IMR-90 (cell line): ENCODE measurements at regions not wholly inside any gene's neighbourhood (a gene's known extent, or its start where the extent isn't known, plus 50 kb on each side); places are given as distances from the start of the nearest gene placed in this dataset.

ENCODE experiments used
- ATAC-seq: fragments of 200-7000 bp; cut with Tn5 transposase; 2 replicates; pipeline ENCODE4 v1.9.1; 2020; ENCODE audit warnings: low read depth, mild to moderate bottlenecking, moderate library complexity
- BruUV-seq: library from RNA; stranded (reverse); fragments of 400-500 nt; replicated peaks from 2 replicates; lab custom pipeline; 2021; lab: Mats Ljungman, UMichigan
- CTCF ChIA-PET: fragments of 300-600 bp; formaldehyde crosslinking; extraction: SDS; loops from one replicate; lab custom pipeline; 2021; ENCODE audit warnings: antibody characterized with exemption; lab: Yijun Ruan, JAX
- POLR2A ChIA-PET: fragments of 300-600 bp; sonication (Branson Sonifier 250); formaldehyde crosslinking; loops from one replicate; lab custom pipeline; 2022; ENCODE audit warnings: antibody characterized with exemption; ENCODE audit not compliant: unreplicated experiment; lab: Charles Lee
- DNase-seq: peaks from one replicate; pipeline ENCODE4 v3.0.0; 2013
- H2AFZ ChIP-seq: replicated peaks from 2 replicates; pipeline ENCODE3; 2013; ENCODE audit warnings: low read length, mild to moderate bottlenecking; ENCODE audit not compliant: poor library complexity
- H2AK5ac ChIP-seq: 2 replicates; pipeline ENCODE4 v1.6.1; 2013; ENCODE audit warnings: low read depth, low read length, inconsistent platforms
- H2AK9ac ChIP-seq: replicated peaks from 2 replicates; pipeline ENCODE3; 2013; ENCODE audit warnings: mild to moderate bottlenecking, low read depth, low read length, moderate library complexity; ENCODE audit not compliant: poor library complexity
- H2BK120ac ChIP-seq: 2 replicates; pipeline ENCODE4 v1.6.1; 2013; ENCODE audit warnings: low read depth, low read length, inconsistent platforms
- H2BK15ac ChIP-seq: 3 replicates; pipeline ENCODE4 v1.6.1; 2013; ENCODE audit warnings: low read depth, low read length, inconsistent platforms
- H2BK20ac ChIP-seq: 2 replicates; pipeline ENCODE4 v1.6.1; 2013; ENCODE audit warnings: low read depth, mild to moderate bottlenecking, inconsistent platforms, low read length, moderate library complexity
- H2BK5ac ChIP-seq: 2 replicates; pipeline ENCODE4 v1.6.1; 2013; ENCODE audit warnings: mild to moderate bottlenecking, low read depth, low read length, inconsistent platforms; ENCODE audit not compliant: poor library complexity, severe bottlenecking
- H3K14ac ChIP-seq: replicated peaks from 2 replicates; pipeline ENCODE4 v1.6.1; 2013; ENCODE audit warnings: low read depth, low read length, inconsistent platforms
- H3K18ac ChIP-seq: 2 replicates; pipeline ENCODE4 v1.6.1; 2013; ENCODE audit warnings: low read depth, low read length, control low read depth
- H3K23ac ChIP-seq: 2 replicates; pipeline ENCODE4 v1.6.1; 2013; ENCODE audit warnings: low read depth, low read length, inconsistent platforms
- H3K27ac ChIP-seq: 2 replicates; pipeline ENCODE4 v1.5.1; 2013; ENCODE audit warnings: mild to moderate bottlenecking, control low read depth, low read length; ENCODE audit not compliant: insufficient read depth
- H3K27me3 ChIP-seq: 2 replicates; pipeline ENCODE4 v1.6.1; 2013; ENCODE audit warnings: low read length; ENCODE audit not compliant: control insufficient read depth, insufficient read depth
- H3K36me3 ChIP-seq: 2 replicates; pipeline ENCODE4 v1.6.1; 2013; ENCODE audit warnings: low read length, mixed read lengths; ENCODE audit not compliant: control insufficient read depth, insufficient read depth
- H3K4ac ChIP-seq: 2 replicates; pipeline ENCODE4 v1.6.1; 2013; ENCODE audit warnings: low read depth, low read length, inconsistent platforms
- H3K4me1 ChIP-seq: 2 replicates; pipeline ENCODE4 v1.6.1; 2013; ENCODE audit warnings: low read length, mixed read lengths; ENCODE audit not compliant: control insufficient read depth, insufficient read depth
- H3K4me2 ChIP-seq: 2 replicates; pipeline ENCODE4 v1.6.1; 2013; ENCODE audit warnings: low read depth, mild to moderate bottlenecking, control low read depth, low read length, moderate library complexity
- H3K4me3 ChIP-seq: 2 replicates; pipeline ENCODE4 v1.5.1; 2013; ENCODE audit warnings: low read depth, mild to moderate bottlenecking, control low read depth, low read length, moderate library complexity; ENCODE audit not compliant: insufficient read depth
- H3K56ac ChIP-seq: 2 replicates; pipeline ENCODE4 v1.6.1; 2013; ENCODE audit warnings: low read length, inconsistent platforms; ENCODE audit not compliant: insufficient read depth; ENCODE audit errors: extremely low read depth
- H3K79me1 ChIP-seq, 2 experiments: 2 replicates each; pipeline ENCODE4 v1.6.1; 2013; ENCODE audit warnings: low read length in 2 of 2, inconsistent platforms in 1 of 2, low read depth in 1 of 2
- H3K9ac ChIP-seq: 2 replicates; pipeline ENCODE4 v1.6.1; 2013; ENCODE audit warnings: low read depth, low read length, control low read depth
- H3K9me1 ChIP-seq: 2 replicates; pipeline ENCODE4 v1.6.1; 2013; ENCODE audit warnings: low read length, inconsistent platforms; ENCODE audit not compliant: insufficient read depth
- H3K9me3 ChIP-seq: 2 replicates; pipeline ENCODE4 v1.6.1; 2013; ENCODE audit warnings: low read length; ENCODE audit not compliant: control insufficient read depth, insufficient read depth
- H4K20me1 ChIP-seq: 2 replicates; pipeline ENCODE4 v1.6.1; 2013; ENCODE audit warnings: low read length, inconsistent platforms; ENCODE audit not compliant: insufficient read depth
- H4K5ac ChIP-seq: 2 replicates; pipeline ENCODE4 v1.6.1; 2013; ENCODE audit warnings: mild to moderate bottlenecking, low read depth, low read length, control low read depth
- H4K8ac ChIP-seq, 2 experiments: 2 replicates each; pipeline ENCODE4 v1.6.1; 2013; ENCODE audit warnings: low read depth in 2 of 2, low read length in 2 of 2, control low read depth in 1 of 2, inconsistent platforms in 1 of 2
- H4K91ac ChIP-seq: 2 replicates; pipeline ENCODE4 v1.6.1; 2013; ENCODE audit warnings: low read depth, low read length, inconsistent platforms; ENCODE audit not compliant: insufficient read depth
- BHLHE40 ChIP-seq: fragments of 150-350 bp; IDR thresholded peaks from 2 replicates; pipeline ENCODE4 v1.6.1; 2016; ENCODE audit warnings: mild to moderate bottlenecking, low read depth, low read length
- CEBPB ChIP-seq: IDR thresholded peaks from 2 replicates; pipeline ENCODE4 v1.6.1; 2012; ENCODE audit warnings: low read depth, low read length, improper control_type of control experiment
- CHD1 ChIP-seq: IDR thresholded peaks from 2 replicates; pipeline ENCODE4 v1.6.1; 2012; ENCODE audit warnings: low read depth, low read length, improper control_type of control experiment
- ELK1 ChIP-seq: fragments of 150-350 bp; IDR thresholded peaks from 2 replicates; pipeline ENCODE4 v1.6.1; 2016; ENCODE audit warnings: low read depth, mild to moderate bottlenecking, low read length, moderate library complexity, borderline replicate concordance
- FOS ChIP-seq: fragments of 150-350 bp; IDR thresholded peaks from 2 replicates; pipeline ENCODE4 v1.6.1; 2016; ENCODE audit warnings: low read depth, low read length
- MAFK ChIP-seq: IDR thresholded peaks from 2 replicates; pipeline ENCODE4 v1.6.1; 2012; ENCODE audit warnings: low read depth, low read length, improper control_type of control experiment
- MAZ ChIP-seq: IDR thresholded peaks from 2 replicates; pipeline ENCODE4 v1.6.1; 2012; ENCODE audit warnings: low read depth, mild to moderate bottlenecking, low read length, improper control_type of control experiment, moderate library complexity, borderline replicate concordance
- MXI1 ChIP-seq: IDR thresholded peaks from 2 replicates; pipeline ENCODE4 v1.6.1; 2012; ENCODE audit warnings: low read depth, mild to moderate bottlenecking, low read length, moderate library complexity, borderline replicate concordance
- NFE2L2 ChIP-seq: fragments of 150-350 bp; IDR thresholded peaks from 2 replicates; pipeline ENCODE4 v1.6.1; 2016; ENCODE audit warnings: low read depth, mild to moderate bottlenecking, low read length
- POLR2A ChIP-seq: IDR thresholded peaks from 2 replicates; pipeline ENCODE4 v1.6.1; 2012; ENCODE audit warnings: mild to moderate bottlenecking, low read depth, low read length
- RCOR1 ChIP-seq: IDR thresholded peaks from 2 replicates; pipeline ENCODE4 v1.6.1; 2012; ENCODE audit warnings: mild to moderate bottlenecking, low read length, improper control_type of control experiment; ENCODE audit not compliant: insufficient replicate concordance
- RFX5 ChIP-seq: IDR thresholded peaks from 2 replicates; pipeline ENCODE4 v1.8.0; 2012; ENCODE audit warnings: low read depth, mild to moderate bottlenecking, low read length, moderate library complexity
- SMC3 ChIP-seq: fragments of 150-350 bp; IDR thresholded peaks from 2 replicates; pipeline ENCODE4 v1.6.1; 2016; ENCODE audit warnings: low read depth, mild to moderate bottlenecking, antibody characterized with exemption, low read length, moderate library complexity
- USF2 ChIP-seq: fragments of 150-350 bp; IDR thresholded peaks from 2 replicates; pipeline ENCODE4 v1.6.1; 2017; ENCODE audit warnings: mild to moderate bottlenecking, antibody characterized with exemption, low read length, low read depth
- WGBS, 2 experiments: methylation state at CpG; one replicate each; pipeline versions ENCODE4 v1.1.5 to v1.1.7; 2013; ENCODE audit warnings: missing lambda C conversion rate in 2 of 2; ENCODE audit not compliant: insufficient read length in 1 of 2; ENCODE audit errors: extremely low coverage in 2 of 2; 5-methylcytosine and 5-hydroxymethylcytosine counted together
- dilution Hi-C: fragments of 300-500 bp; cut with HindIII; formaldehyde crosslinking; loops from one replicate; pipeline ENCODE4 v1.14.3; 2018; ENCODE audit warnings: low sequenced_read_pairs; ENCODE audit not compliant: unreplicated experiment
- in situ Hi-C: fragments of 300-500 bp; cut with MboI; formaldehyde crosslinking; loops from 3 replicates; pipeline ENCODE4 v1.14.3; 2019; ENCODE audit warnings: low sequenced_read_pairs, inconsistent platforms, mixed read lengths
- intact Hi-C: fragments of 100-400 bp; cut with micrococcal nuclease; formaldehyde crosslinking; loops from 2 replicates; pipeline ENCODE4 v1.10.0; 2022
- TF ChIP-seq, protein P1 (sequence below): conservative IDR thresholded peaks from 2 replicates; pipeline ENCODE4 v1.5.1; 2012; ENCODE audit warnings: mild to moderate bottlenecking, low read depth, low read length, improper control_type of control experiment

DNA sequence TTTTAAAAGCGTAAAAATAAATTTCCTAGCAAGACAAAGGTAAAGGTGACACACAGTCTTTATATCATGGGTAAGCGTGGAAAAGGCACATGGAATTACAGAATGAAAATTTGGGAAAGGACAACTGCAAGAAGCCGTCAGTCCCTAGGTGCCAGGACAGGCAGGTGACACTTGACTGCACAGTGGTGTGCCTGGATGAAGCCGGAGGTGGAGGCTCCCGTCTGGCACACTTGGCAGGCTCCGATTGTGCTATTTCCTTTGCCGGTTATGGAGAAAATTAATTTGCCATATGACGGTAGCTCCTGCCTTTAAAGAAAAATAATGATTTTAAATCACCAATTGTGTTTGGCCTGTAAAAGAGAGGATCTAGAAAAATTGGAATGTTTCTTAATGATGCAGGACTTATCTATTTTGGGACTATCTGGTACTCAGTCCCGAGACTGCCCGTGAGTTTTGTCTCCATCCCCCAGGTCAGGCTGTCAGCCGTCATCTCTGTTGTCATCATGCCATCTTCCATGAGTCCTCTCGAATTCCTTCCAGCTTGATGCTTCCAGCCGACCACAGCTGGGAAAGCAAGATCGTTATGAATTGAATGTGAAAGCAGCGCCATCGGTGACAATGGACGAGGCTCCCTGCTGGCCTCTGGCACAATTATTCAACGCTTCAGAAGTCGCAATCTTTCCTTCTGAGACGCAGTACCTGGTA is 56.2 kb upstream of the MGMT start:
- no peak for DNase-seq
- Histone ChIP-seq H2BK120ac (no peak overlapping the region), H2AK9ac (no peak overlapping the region), H3K9ac (no peak overlapping the region), H2BK20ac (no peak overlapping the region), H3K4ac (no peak overlapping the region), H4K8ac (no peak overlapping the region), H4K91ac (no peak overlapping the region), H3K4me1 (no peaks in the 10 kb centered on the region), H4K5ac (no peak overlapping the region), H3K27ac (no peak overlapping the region), H2AFZ (no peak overlapping the region), H3K9me1 (no peaks in the 10 kb centered on the region), H3K23ac (no peak overlapping the region), H3K4me3 (no peak overlapping the region), H2BK5ac (no peak overlapping the region), H3K36me3 (no peaks in the 10 kb centered on the region), H3K56ac (no peak overlapping the region), H3K9me3 (peaks cover 7% of the 10 kb centered on the region; the same call in 1 of the 2 replicates), H3K18ac (no peak overlapping the region), H3K27me3 (no peaks in the 10 kb centered on the region), H4K20me1 (no peaks in the 10 kb centered on the region), H3K14ac (no peak overlapping the region), H3K79me1 (no peaks in the 10 kb centered on the region), H2BK15ac (no peak overlapping the region), H2AK5ac (no peak overlapping the region), H3K4me2 (no peak overlapping the region)
- no TSS peak for BruUV-seq
- dilution Hi-C loops (no loop called here), in situ Hi-C loops (no loop called here), intact Hi-C loops (no loop called here)
- 75% methylated on average over 9 of the region's 20 CpGs; no CpG with 5 or more reads in 1 of the 2 experiments for WGBS, 2 experiments
- TF ChIP-seq NFE2L2 = no peak
- no peak for TF ChIP-seq FOS
- TF ChIP-seq CHD1 = no peak
- no peak for TF ChIP-seq ELK1
- TF ChIP-seq MAFK = no peak
- no peak for TF ChIP-seq POLR2A
- no peak for TF ChIP-seq RFX5
- TF ChIP-seq, protein P1, sequence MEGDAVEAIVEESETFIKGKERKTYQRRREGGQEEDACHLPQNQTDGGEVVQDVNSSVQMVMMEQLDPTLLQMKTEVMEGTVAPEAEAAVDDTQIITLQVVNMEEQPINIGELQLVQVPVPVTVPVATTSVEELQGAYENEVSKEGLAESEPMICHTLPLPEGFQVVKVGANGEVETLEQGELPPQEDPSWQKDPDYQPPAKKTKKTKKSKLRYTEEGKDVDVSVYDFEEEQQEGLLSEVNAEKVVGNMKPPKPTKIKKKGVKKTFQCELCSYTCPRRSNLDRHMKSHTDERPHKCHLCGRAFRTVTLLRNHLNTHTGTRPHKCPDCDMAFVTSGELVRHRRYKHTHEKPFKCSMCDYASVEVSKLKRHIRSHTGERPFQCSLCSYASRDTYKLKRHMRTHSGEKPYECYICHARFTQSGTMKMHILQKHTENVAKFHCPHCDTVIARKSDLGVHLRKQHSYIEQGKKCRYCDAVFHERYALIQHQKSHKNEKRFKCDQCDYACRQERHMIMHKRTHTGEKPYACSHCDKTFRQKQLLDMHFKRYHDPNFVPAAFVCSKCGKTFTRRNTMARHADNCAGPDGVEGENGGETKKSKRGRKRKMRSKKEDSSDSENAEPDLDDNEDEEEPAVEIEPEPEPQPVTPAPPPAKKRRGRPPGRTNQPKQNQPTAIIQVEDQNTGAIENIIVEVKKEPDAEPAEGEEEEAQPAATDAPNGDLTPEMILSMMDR = no peak
- TF ChIP-seq MAZ = no peak
- TF ChIP-seq MXI1 = no peak
- TF ChIP-seq SMC3 = no peak
- TF ChIP-seq BHLHE40 = no peak
- no peak for TF ChIP-seq RCOR1
- TF ChIP-seq USF2 = no peak
- no peak for TF ChIP-seq CEBPB
- POLR2A ChIA-PET = no interaction called here
- no peak for ATAC-seq
- CTCF ChIA-PET = no interaction called here
